ENCODE measurements at regions not wholly inside any gene's neighbourhood (a gene's known extent, or its start where the extent isn't known, plus 50 kb on each side); places are given as distances from the start of the nearest gene placed in this dataset.

DNA sequence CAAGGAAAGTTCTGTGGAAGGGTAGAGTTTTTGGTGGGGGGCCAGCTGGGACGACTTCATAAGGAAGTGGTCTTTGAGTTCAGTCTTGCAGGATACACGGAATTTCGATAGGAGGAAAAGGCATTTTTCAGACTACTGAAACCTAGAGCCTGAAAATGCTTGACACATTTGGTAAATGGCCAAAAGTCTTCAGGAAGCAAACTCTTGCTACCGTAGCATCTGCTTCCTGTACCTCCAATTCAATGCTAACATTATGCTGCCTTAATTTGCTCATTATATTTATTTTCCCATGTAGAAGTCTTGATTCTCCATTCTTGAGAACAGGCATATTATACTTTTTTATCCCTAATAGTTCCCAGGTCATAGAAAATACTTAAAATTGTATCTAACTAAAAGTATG lies 129.3 kb upstream of the MED13 start:
- TF ChIP-seq, protein P1, sequence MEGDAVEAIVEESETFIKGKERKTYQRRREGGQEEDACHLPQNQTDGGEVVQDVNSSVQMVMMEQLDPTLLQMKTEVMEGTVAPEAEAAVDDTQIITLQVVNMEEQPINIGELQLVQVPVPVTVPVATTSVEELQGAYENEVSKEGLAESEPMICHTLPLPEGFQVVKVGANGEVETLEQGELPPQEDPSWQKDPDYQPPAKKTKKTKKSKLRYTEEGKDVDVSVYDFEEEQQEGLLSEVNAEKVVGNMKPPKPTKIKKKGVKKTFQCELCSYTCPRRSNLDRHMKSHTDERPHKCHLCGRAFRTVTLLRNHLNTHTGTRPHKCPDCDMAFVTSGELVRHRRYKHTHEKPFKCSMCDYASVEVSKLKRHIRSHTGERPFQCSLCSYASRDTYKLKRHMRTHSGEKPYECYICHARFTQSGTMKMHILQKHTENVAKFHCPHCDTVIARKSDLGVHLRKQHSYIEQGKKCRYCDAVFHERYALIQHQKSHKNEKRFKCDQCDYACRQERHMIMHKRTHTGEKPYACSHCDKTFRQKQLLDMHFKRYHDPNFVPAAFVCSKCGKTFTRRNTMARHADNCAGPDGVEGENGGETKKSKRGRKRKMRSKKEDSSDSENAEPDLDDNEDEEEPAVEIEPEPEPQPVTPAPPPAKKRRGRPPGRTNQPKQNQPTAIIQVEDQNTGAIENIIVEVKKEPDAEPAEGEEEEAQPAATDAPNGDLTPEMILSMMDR (IDR thresholded peaks at IDR 0.05), result no peak
- no peak for TF ChIP-seq POLR2A (IDR thresholded peaks at IDR 0.05)

All from stomach (tissue), 4 donors.